Coronary artery (tissue), 2 donors: ENCODE measurements at regions not wholly inside any gene's neighbourhood (a gene's known extent, or its start where the extent isn't known, plus 50 kb on each side); places are given as distances from the start of the nearest gene placed in this dataset.

Source experiments
- DNase-seq: peaks from one replicate; pipeline ENCODE4 v3.0.0-alpha.2; 2017; ENCODE audit warnings: low spot score
- H3K27ac ChIP-seq, 2 donors: fragments of 200-600 bp; sonication (generic); one replicate each; pipeline ENCODE4 v1.5.1; 2016 to 2019
- H3K4me3 ChIP-seq: fragments of 200-600 bp; sonication (generic); 2 replicates; pipeline ENCODE4 v1.5.1; 2016; ENCODE audit warnings: mild to moderate bottlenecking, moderate library complexity
- CTCF ChIP-seq: fragments of 200-600 bp; sonication (generic); IDR thresholded peaks from one replicate; pipeline ENCODE4 v1.5.1; 2019; ENCODE audit warnings: antibody characterized with exemption

GRCh38 chr1:73611681-73612080, 586.3 kb downstream of the LRRIQ3 start:
- no peak for DNase-seq
- H3K27ac ChIP-seq = no peak overlapping the region
- no peak overlapping the region for H3K4me3 ChIP-seq
- TF ChIP-seq CTCF = no peak

GRCh38 chr1:73604739-73605138, 593.2 kb downstream of the LRRIQ3 start:
- no peak overlapping the region for H3K27ac ChIP-seq
- no peak for DNase-seq
- no peak for TF ChIP-seq CTCF
- no peak overlapping the region for H3K4me3 ChIP-seq

GRCh38 chr1:73604211-73604610, 593.8 kb downstream of the LRRIQ3 start:
- H3K27ac ChIP-seq = no peak overlapping the region
- DNase-seq = no peak
- H3K4me3 ChIP-seq = no peak overlapping the region
- no peak for TF ChIP-seq CTCF

GRCh38 chr1:73593804-73594203, 604.2 kb downstream of the LRRIQ3 start:
- Histone ChIP-seq H3K4me3 (peak overlapping the region; percentile 41), H3K27ac (no peak overlapping the region)
- no peak for TF ChIP-seq CTCF
- DNase-seq = no peak

- no peak for TF ChIP-seq CTCF
- Histone ChIP-seq H3K4me3 (peak overlapping the region; percentile 41), H3K27ac (no peak overlapping the region)
- no peak for DNase-seq
These were observed 604.6 kb downstream of the LRRIQ3 start for GRCh38 chr1:73593364-73593763.

GRCh38 chr1:73587080-73587479, 610.9 kb downstream of the LRRIQ3 start:
- no peak for TF ChIP-seq CTCF
- no peak overlapping the region for H3K4me3 ChIP-seq
- no peak overlapping the region for H3K27ac ChIP-seq
- DNase-seq = no peak

- no peak overlapping the region for H3K27ac ChIP-seq
- DNase-seq = no peak
- H3K4me3 ChIP-seq = no peak overlapping the region
- no peak for TF ChIP-seq CTCF
These were observed 620.8 kb downstream of the LRRIQ3 start for GRCh38 chr1:73577206-73577605.
